CD4-positive, alpha-beta T cell (primary cell): ENCODE measurements at regions not wholly inside any gene's neighbourhood (a gene's known extent, or its start where the extent isn't known, plus 50 kb on each side); places are given as distances from the start of the nearest gene placed in this dataset.

Experiments used
- ATAC-seq: fragments of 200-7000 bp; cut with Tn5 transposase; one replicate; pipeline ENCODE4 v1.10.0; 2022; ENCODE audit warnings: mild to moderate bottlenecking; ENCODE audit not compliant: poor library complexity
- CTCF ChIA-PET: fragments of 350-600 bp; sonication (Branson Sonifier 250); formaldehyde crosslinking; loops from one replicate; lab custom pipeline; 2021; ENCODE audit warnings: antibody characterized with exemption, inconsistent platforms; lab: Charles Lee
- POLR2A ChIA-PET: fragments of 350-600 bp; sonication (Branson Sonifier 250); formaldehyde crosslinking; loops from one replicate; lab custom pipeline; 2021; ENCODE audit warnings: antibody characterized with exemption, inconsistent platforms; lab: Charles Lee
- DNase-seq, 14 experiments: peaks; one replicate each; pipeline ENCODE4 v3.0.0-alpha.2; 2013 to 2020; ENCODE audit warnings: mixed read lengths in 2 of 14
- H3K27ac ChIP-seq, 2 donors: one replicate each; pipeline versions ENCODE4 v1.5.1 to v1.7.0; 2013; ENCODE audit warnings: low read length in 2 of 2, low read depth in 1 of 2, mild to moderate bottlenecking in 1 of 2
- H3K27me3 ChIP-seq, 2 experiments: 1 replicate in 1 of 2; 2 replicates in 1 of 2; pipeline versions ENCODE4 v1.6.1 to v1.7.0; 2013; ENCODE audit warnings: low read length in 2 of 2, control low read depth in 1 of 2, mild to moderate bottlenecking in 1 of 2, moderate library complexity in 1 of 2; ENCODE audit not compliant: insufficient read depth in 2 of 2, control insufficient read depth in 1 of 2
- H3K36me3 ChIP-seq: one replicate; pipeline ENCODE4 v1.6.1; 2013; ENCODE audit warnings: low read length, control low read depth; ENCODE audit not compliant: insufficient read depth
- H3K4me1 ChIP-seq: one replicate; pipeline ENCODE4 v1.6.1; 2013; ENCODE audit warnings: low read length, control low read depth; ENCODE audit not compliant: insufficient read depth
- H3K4me3 ChIP-seq: one replicate; pipeline ENCODE4 v1.5.1; 2013; ENCODE audit warnings: mild to moderate bottlenecking, low read length, moderate library complexity
- H3K9me3 ChIP-seq, 2 experiments: 1 replicate in 1 of 2; 2 replicates in 1 of 2; pipeline versions ENCODE4 v1.6.1 to v1.7.0; 2013; ENCODE audit warnings: low read length in 2 of 2, mild to moderate bottlenecking in 2 of 2, control low read depth in 1 of 2, moderate library complexity in 1 of 2; ENCODE audit not compliant: control insufficient read depth in 1 of 2, insufficient read depth in 1 of 2
- H3K27ac Mint-ChIP-seq: one replicate; pipeline ENCODE4 v1.8.0; 2020; ENCODE audit warnings: mixed read lengths
- H3K27me3 Mint-ChIP-seq: one replicate; pipeline ENCODE4 v1.8.0; 2021; ENCODE audit warnings: mixed read lengths
- H3K36me3 Mint-ChIP-seq: one replicate; pipeline ENCODE4 v1.8.0; 2021; ENCODE audit warnings: low read depth, mixed read lengths
- H3K4me1 Mint-ChIP-seq: one replicate; pipeline ENCODE4 v1.8.0; 2021; ENCODE audit warnings: low read depth, mixed read lengths
- H3K4me3 Mint-ChIP-seq: one replicate; pipeline ENCODE4 v1.8.0; 2020; ENCODE audit warnings: mild to moderate bottlenecking, mixed read lengths
- H3K9me3 Mint-ChIP-seq: one replicate; pipeline ENCODE4 v1.8.0; 2020; ENCODE audit warnings: mixed read lengths
- CTCF ChIP-seq: fragments of 200-600 bp; IDR thresholded peaks from one replicate; pipeline ENCODE4 v1.8.0; 2022; ENCODE audit warnings: antibody characterized with exemption, mild to moderate bottlenecking
- intact Hi-C, 2 experiments: fragments of 100-400 bp; cut with DNase I in 1 of 2; cut with micrococcal nuclease in 1 of 2; formaldehyde crosslinking; loops; one replicate each; pipeline versions ENCODE4 v1.15.1 to v1.9.0; 2023 to 2025; cut with DNase I, micrococcal nuclease

GRCh38 chr21:27586986-27587385, 620.1 kb upstream of the ADAMTS5 start:
- peaks cover 0 to 3% of the 10 kb centered on the region in 2 experiments for H3K9me3 ChIP-seq
- no peak overlapping the region for H3K27ac ChIP-seq
- H3K27me3 Mint-ChIP-seq, result no peaks in the 10 kb centered on the region
- TF ChIP-seq CTCF, result no peak
- no peaks in the 10 kb centered on the region for H3K36me3 Mint-ChIP-seq
- POLR2A ChIA-PET, result no interaction called here
- ATAC-seq (no peak), DNase-seq (no peak)
- no peaks in the 10 kb centered on the region for H3K36me3 ChIP-seq
- no peaks in the 10 kb centered on the region for H3K4me1 ChIP-seq
- H3K9me3 Mint-ChIP-seq, result no peaks in the 10 kb centered on the region
- H3K4me3 ChIP-seq, result no peak overlapping the region
- CTCF ChIA-PET, result no interaction called here
- H3K27ac Mint-ChIP-seq, result no peak overlapping the region
- H3K4me1 Mint-ChIP-seq, result no peaks in the 10 kb centered on the region
- intact Hi-C loops, result no loop called here
- no peak overlapping the region for H3K4me3 Mint-ChIP-seq
- no peaks in the 10 kb centered on the region for H3K27me3 ChIP-seq

GRCh38 chr21:27586326-27586725, 619.4 kb upstream of the ADAMTS5 start:
- DNase-seq, result no peak
- POLR2A ChIA-PET, result no interaction called here
- Histone ChIP-seq H3K4me1 (no peaks in the 10 kb centered on the region), H3K36me3 (no peaks in the 10 kb centered on the region), H3K4me3 (no peak overlapping the region), H3K27me3 (no peaks in the 10 kb centered on the region), H3K27ac (no peak overlapping the region), H3K9me3 (peaks cover 0 to 3% of the 10 kb centered on the region in 2 experiments)
- no peak overlapping the region for H3K27ac Mint-ChIP-seq
- H3K4me1 Mint-ChIP-seq, result no peaks in the 10 kb centered on the region
- CTCF ChIA-PET, result no interaction called here
- no peaks in the 10 kb centered on the region for H3K36me3 Mint-ChIP-seq
- no peak for TF ChIP-seq CTCF
- no peaks in the 10 kb centered on the region for H3K9me3 Mint-ChIP-seq
- H3K27me3 Mint-ChIP-seq, result no peaks in the 10 kb centered on the region
- ATAC-seq, result no peak
- no peak overlapping the region for H3K4me3 Mint-ChIP-seq
- intact Hi-C loops, result no loop called here

- Histone ChIP-seq H3K9me3 (peaks cover 0 to 3% of the 10 kb centered on the region in 2 experiments), H3K4me1 (no peaks in the 10 kb centered on the region), H3K4me3 (no peak overlapping the region), H3K27me3 (no peaks in the 10 kb centered on the region), H3K36me3 (no peaks in the 10 kb centered on the region), H3K27ac (no peak overlapping the region)
- Mint-ChIP-seq H3K36me3 (no peaks in the 10 kb centered on the region), H3K27me3 (no peaks in the 10 kb centered on the region), H3K4me1 (no peaks in the 10 kb centered on the region), H3K4me3 (no peak overlapping the region), H3K9me3 (no peaks in the 10 kb centered on the region), H3K27ac (no peak overlapping the region)
- DNase-seq (no peak), ATAC-seq (no peak)
- no peak for TF ChIP-seq CTCF
- CTCF ChIA-PET, result no interaction called here
- POLR2A ChIA-PET, result no interaction called here
- intact Hi-C loops, result no loop called here
Observed at GRCh38 chr21:27584256-27584655, 617.4 kb upstream of the ADAMTS5 start.
